ENCODE measurements at regions not wholly inside any gene's neighbourhood (a gene's known extent, or its start where the extent isn't known, plus 50 kb on each side); places are given as distances from the start of the nearest gene placed in this dataset.

GRCh38 chr13:109869312-109870237 lies 83.2 kb upstream of the IRS2 start (continued):
- TF ChIP-seq IRF3 (IDR thresholded peaks at IDR 0.05; ENCODE audit: low read depth, low read length) (no peak), NFIC (IDR thresholded peaks at IDR 0.05; ENCODE audit: borderline replicate concordance) (peak; percentile 73), FOSL2 (IDR thresholded peaks at IDR 0.05; ENCODE audit: borderline replicate concordance, low read depth) (no peak), SMC3 (IDR thresholded peaks at IDR 0.05; ENCODE audit: low read depth, low read length) (peak; percentile 14; the same call in 1 of the 2 replicates), RXRA (IDR thresholded peaks at IDR 0.05; ENCODE audit: borderline replicate concordance, low read depth) (no peak), POLR2AphosphoS5 (IDR thresholded peaks at IDR 0.05; ENCODE audit: low read depth, low read length) (peak; percentile 40; the same call in 1 of the 2 replicates), USF1 (IDR thresholded peaks at IDR 0.05; ENCODE audit: borderline replicate concordance, low read depth) (peak; percentile 73; the same call in 1 of the 2 replicates), RCOR1 (IDR thresholded peaks at IDR 0.05; ENCODE audit: low read length) (no peak), CTCF (IDR thresholded peaks at IDR 0.05) (peak; percentile 41), RFX5 (IDR thresholded peaks at IDR 0.05; ENCODE audit: low read length) (0 out of 2 replicates have a peak, but pooled peaks have one; percentile 29), EZH2phosphoT487 (IDR thresholded peaks at IDR 0.05; ENCODE audit: borderline replicate concordance, low read depth) (no peak), GATA2 (CRISPR knock-in tag; IDR thresholded peaks at IDR 0.05) (no peak), ELF1 (IDR thresholded peaks at IDR 0.05) (no peak), USF2 (IDR thresholded peaks at IDR 0.05; ENCODE audit: borderline replicate concordance, low read depth, low read length) (no peak), CHD2 (IDR thresholded peaks at IDR 0.05; ENCODE audit: low read length, partially characterized antibody) (peak; percentile 36), JUND (IDR thresholded peaks at IDR 0.05) (no peak), ZBTB33 (IDR thresholded peaks at IDR 0.05; ENCODE audit: borderline replicate concordance, low read depth) (no peak), MXI1 (IDR thresholded peaks at IDR 0.05; ENCODE audit: low read depth, low read length) (peak; percentile 93), GABPA (IDR thresholded peaks at IDR 0.05; ENCODE audit: low read depth) (no peak), FOXM1 (IDR thresholded peaks at IDR 0.05; ENCODE audit: low read depth) (no peak), TAF1 (IDR thresholded peaks at IDR 0.05; ENCODE audit: borderline replicate concordance, low read depth, low read length) (0 out of 2 replicates have a peak, but pooled peaks have one; percentile 15), PBX3 (IDR thresholded peaks at IDR 0.05) (peak; percentile 4; the same call in 1 of the 2 replicates), EP300 (IDR thresholded peaks at IDR 0.05; ENCODE audit: borderline replicate concordance in 1 of 2, low read depth in 1 of 2, low read length in 1 of 2) (no peak), FOXJ3 (CRISPR knock-in tag; IDR thresholded peaks at IDR 0.05) (0 out of 2 replicates have a peak, but pooled peaks have one; percentile 55), MEF2A (IDR thresholded peaks at IDR 0.05; ENCODE audit: borderline replicate concordance, low read depth) (no peak), SIN3A (IDR thresholded peaks at IDR 0.05; ENCODE audit: borderline replicate concordance, low read depth, low read length) (0 out of 2 replicates have a peak, but pooled peaks have one; percentile 33), RAD21 (IDR thresholded peaks at IDR 0.05; ENCODE audit: low read length) (peak; percentile 50)
